ENCODE measurements at regions not wholly inside any gene's neighbourhood (a gene's known extent, or its start where the extent isn't known, plus 50 kb on each side); places are given as distances from the start of the nearest gene placed in this dataset.

- no peaks in the 10 kb centered on the region for H3K36me3 Mint-ChIP-seq (ENCODE audit: low read depth)
- DNase-seq, result no peak
- no peaks in the 10 kb centered on the region for H3K4me1 Mint-ChIP-seq (ENCODE audit: low read depth)
- H3K27ac Mint-ChIP-seq, result no peak overlapping the region
- no peak overlapping the region for H3K4me3 Mint-ChIP-seq
- peaks cover 28% of the 10 kb centered on the region for H3K27me3 Mint-ChIP-seq
- peaks cover 17% of the 10 kb centered on the region for H3K9me3 Mint-ChIP-seq
Measured at GRCh38 chr10:119996944-119997343, 104.4 kb downstream of the SEC23IP start.

- Mint-ChIP-seq H3K27ac (no peak overlapping the region), H3K4me3 (no peak overlapping the region), H3K4me1 (ENCODE audit: low read depth) (no peaks in the 10 kb centered on the region), H3K27me3 (peaks cover 32% of the 10 kb centered on the region), H3K9me3 (peaks cover 17% of the 10 kb centered on the region), H3K36me3 (ENCODE audit: low read depth) (no peaks in the 10 kb centered on the region)
- no peak for DNase-seq
Measured at GRCh38 chr10:119997429-119997828, 104.9 kb downstream of the SEC23IP start.

GRCh38 chr10:120002785-120003184 lies 110.3 kb downstream of the SEC23IP start:
- DNase-seq, result no peak
- H3K4me1 Mint-ChIP-seq (ENCODE audit: low read depth), result no peaks in the 10 kb centered on the region
- no peak overlapping the region for H3K4me3 Mint-ChIP-seq
- peaks cover 50% of the 10 kb centered on the region for H3K27me3 Mint-ChIP-seq
- no peaks in the 10 kb centered on the region for H3K36me3 Mint-ChIP-seq (ENCODE audit: low read depth)
- H3K27ac Mint-ChIP-seq, result no peak overlapping the region
- no peaks in the 10 kb centered on the region for H3K9me3 Mint-ChIP-seq

GRCh38 chr10:120005207-120006201 lies 113.0 kb downstream of the SEC23IP start:
- H3K4me1 Mint-ChIP-seq (ENCODE audit: low read depth), result no peaks in the 10 kb centered on the region
- H3K4me3 Mint-ChIP-seq, result no peak overlapping the region
- H3K9me3 Mint-ChIP-seq, result no peaks in the 10 kb centered on the region
- peaks cover 60% of the 10 kb centered on the region for H3K27me3 Mint-ChIP-seq
- H3K36me3 Mint-ChIP-seq (ENCODE audit: low read depth), result no peaks in the 10 kb centered on the region
- no peak for DNase-seq
- no peak overlapping the region for H3K27ac Mint-ChIP-seq

GRCh38 chr10:120007261-120007660 lies 114.7 kb downstream of the SEC23IP start:
- H3K4me3 Mint-ChIP-seq, result no peak overlapping the region
- no peak overlapping the region for H3K27ac Mint-ChIP-seq
- DNase-seq, result no peak
- peaks cover 71% of the 10 kb centered on the region for H3K27me3 Mint-ChIP-seq
- no peaks in the 10 kb centered on the region for H3K9me3 Mint-ChIP-seq
- no peaks in the 10 kb centered on the region for H3K36me3 Mint-ChIP-seq (ENCODE audit: low read depth)
- H3K4me1 Mint-ChIP-seq (ENCODE audit: low read depth), result no peaks in the 10 kb centered on the region

GRCh38 chr10:120011359-120012130 lies 119.0 kb downstream of the SEC23IP start:
- H3K9me3 Mint-ChIP-seq, result no peaks in the 10 kb centered on the region
- no peaks in the 10 kb centered on the region for H3K36me3 Mint-ChIP-seq (ENCODE audit: low read depth)
- DNase-seq, result no peak
- no peak overlapping the region for H3K4me3 Mint-ChIP-seq
- H3K27me3 Mint-ChIP-seq, result peaks cover 60% of the 10 kb centered on the region
- no peaks in the 10 kb centered on the region for H3K4me1 Mint-ChIP-seq (ENCODE audit: low read depth)
- H3K27ac Mint-ChIP-seq, result no peak overlapping the region

- Mint-ChIP-seq H3K36me3 (ENCODE audit: low read depth) (no peaks in the 10 kb centered on the region), H3K4me1 (ENCODE audit: low read depth) (no peaks in the 10 kb centered on the region), H3K27me3 (peaks cover 58% of the 10 kb centered on the region), H3K4me3 (no peak overlapping the region), H3K27ac (no peak overlapping the region), H3K9me3 (no peaks in the 10 kb centered on the region)
- DNase-seq, result no peak
Measured at GRCh38 chr10:120012131-120012400, 119.5 kb downstream of the SEC23IP start.

GRCh38 chr10:120012566-120012965 lies 120.0 kb downstream of the SEC23IP start:
- H3K36me3 Mint-ChIP-seq (ENCODE audit: low read depth), result no peaks in the 10 kb centered on the region
- H3K4me1 Mint-ChIP-seq (ENCODE audit: low read depth), result no peaks in the 10 kb centered on the region
- DNase-seq, result no peak
- H3K9me3 Mint-ChIP-seq, result no peaks in the 10 kb centered on the region
- peaks cover 56% of the 10 kb centered on the region for H3K27me3 Mint-ChIP-seq
- H3K27ac Mint-ChIP-seq, result no peak overlapping the region
- no peak overlapping the region for H3K4me3 Mint-ChIP-seq

GRCh38 chr10:120014031-120014430 lies 121.5 kb downstream of the SEC23IP start:
- no peak for DNase-seq
- Mint-ChIP-seq H3K27me3 (peaks cover 47% of the 10 kb centered on the region), H3K27ac (no peak overlapping the region), H3K4me3 (no peak overlapping the region), H3K9me3 (no peaks in the 10 kb centered on the region), H3K4me1 (ENCODE audit: low read depth) (no peaks in the 10 kb centered on the region), H3K36me3 (ENCODE audit: low read depth) (no peaks in the 10 kb centered on the region)

- no peaks in the 10 kb centered on the region for H3K36me3 Mint-ChIP-seq (ENCODE audit: low read depth)
- peaks cover 43% of the 10 kb centered on the region for H3K27me3 Mint-ChIP-seq
- H3K4me1 Mint-ChIP-seq (ENCODE audit: low read depth), result no peaks in the 10 kb centered on the region
- DNase-seq, result no peak
- no peaks in the 10 kb centered on the region for H3K9me3 Mint-ChIP-seq
- no peak overlapping the region for H3K27ac Mint-ChIP-seq
- no peak overlapping the region for H3K4me3 Mint-ChIP-seq
Measured at GRCh38 chr10:120015064-120015463, 122.5 kb downstream of the SEC23IP start.

- Mint-ChIP-seq H3K36me3 (ENCODE audit: low read depth) (no peaks in the 10 kb centered on the region), H3K4me1 (ENCODE audit: low read depth) (no peaks in the 10 kb centered on the region), H3K4me3 (no peak overlapping the region), H3K27me3 (peaks cover 32% of the 10 kb centered on the region), H3K9me3 (no peaks in the 10 kb centered on the region), H3K27ac (no peak overlapping the region)
- no peak for DNase-seq
Measured at GRCh38 chr10:120016906-120017305, 124.4 kb downstream of the SEC23IP start.

- DNase-seq, result no peak
- Mint-ChIP-seq H3K36me3 (ENCODE audit: low read depth) (no peaks in the 10 kb centered on the region), H3K9me3 (no peaks in the 10 kb centered on the region), H3K27me3 (peaks cover 27% of the 10 kb centered on the region), H3K4me3 (no peak overlapping the region), H3K27ac (no peak overlapping the region), H3K4me1 (ENCODE audit: low read depth) (no peaks in the 10 kb centered on the region)
Measured at GRCh38 chr10:120017733-120018417, 125.3 kb downstream of the SEC23IP start.

GRCh38 chr10:120018695-120019094 lies 126.2 kb downstream of the SEC23IP start:
- Mint-ChIP-seq H3K4me3 (no peak overlapping the region), H3K27ac (no peak overlapping the region), H3K36me3 (ENCODE audit: low read depth) (no peaks in the 10 kb centered on the region), H3K9me3 (no peaks in the 10 kb centered on the region), H3K4me1 (ENCODE audit: low read depth) (no peaks in the 10 kb centered on the region), H3K27me3 (peaks cover 24% of the 10 kb centered on the region)
- DNase-seq, result no peak

- Mint-ChIP-seq H3K36me3 (ENCODE audit: low read depth) (no peaks in the 10 kb centered on the region), H3K27me3 (peaks cover 27% of the 10 kb centered on the region), H3K27ac (no peak overlapping the region), H3K4me3 (no peak overlapping the region), H3K9me3 (no peaks in the 10 kb centered on the region), H3K4me1 (ENCODE audit: low read depth) (no peaks in the 10 kb centered on the region)
- no peak for DNase-seq
Measured at GRCh38 chr10:120019568-120019967, 127.0 kb downstream of the SEC23IP start.
